ENCODE measurements at regions not wholly inside any gene's neighbourhood (a gene's known extent, or its start where the extent isn't known, plus 50 kb on each side); places are given as distances from the start of the nearest gene placed in this dataset.
A peak's percentile ranks its signal among the peaks of the same experiment; 100 is the strongest.
"Not testable (repeated sequence)": the region's sequence is repeated elsewhere in the genome, so short reads cannot be mapped to it uniquely, and the experiment has no call there.

- DNase-seq = peak; percentile 39
These were observed 121.6 kb upstream of the ZNF92 start for GRCh38 chr7:65251851-65252620.

GRCh38 chr7:65250697-65251395 lies 122.8 kb upstream of the ZNF92 start:
- no peak for DNase-seq

- no peak for DNase-seq
These were observed 123.4 kb upstream of the ZNF92 start for GRCh38 chr7:65250216-65250615.

- no peak for DNase-seq
These were observed 126.2 kb upstream of the ZNF92 start for GRCh38 chr7:65247491-65247890.

GRCh38 chr7:65239707-65240352 lies 133.8 kb upstream of the ZNF92 start:
- DNase-seq = no peak

- DNase-seq = no peak
These were observed 134.3 kb upstream of the ZNF92 start for GRCh38 chr7:65239324-65239706.

- no peak for DNase-seq
These were observed 134.9 kb upstream of the ZNF92 start for GRCh38 chr7:65238785-65239184.

- DNase-seq = no peak
These were observed 138.1 kb upstream of the ZNF92 start for GRCh38 chr7:65235586-65235985.

- DNase-seq = no peak
These were observed 140.1 kb upstream of the ZNF92 start for GRCh38 chr7:65233409-65234034.

GRCh38 chr7:65230231-65230630 lies 143.4 kb upstream of the ZNF92 start:
- no peak for DNase-seq

- DNase-seq = no peak
These were observed 148.1 kb upstream of the ZNF92 start for GRCh38 chr7:65225422-65226006.

- DNase-seq = no peak
These were observed 151.0 kb upstream of the ZNF92 start for GRCh38 chr7:65222655-65223054.

- DNase-seq = no peak
These were observed 152.0 kb upstream of the ZNF92 start for GRCh38 chr7:65221683-65222082.

- no peak for DNase-seq
These were observed 154.0 kb upstream of the ZNF92 start for GRCh38 chr7:65219623-65220022.

- peak; percentile 40 for DNase-seq
These were observed 157.2 kb upstream of the ZNF92 start for GRCh38 chr7:65216469-65216868.

- DNase-seq = not testable (repeated sequence)
These were observed 160.4 kb upstream of the ZNF92 start for GRCh38 chr7:65213260-65213659.

- not testable (repeated sequence) for DNase-seq
These were observed 174.4 kb upstream of the ZNF92 start for GRCh38 chr7:65199221-65199620.

- not testable (repeated sequence) for DNase-seq
These were observed 180.2 kb upstream of the ZNF92 start for GRCh38 chr7:65193334-65194058.

GRCh38 chr7:65177041-65177440 lies 170.6 kb upstream of the ERV3-1 start:
- DNase-seq = not testable (repeated sequence)

GRCh38 chr7:65150105-65150504 lies 143.6 kb upstream of the ERV3-1 start:
- not testable (repeated sequence) for DNase-seq

- not testable (repeated sequence) for DNase-seq
These were observed 139.8 kb upstream of the ERV3-1 start for GRCh38 chr7:65146118-65146914.

Data from activated T-cell treated with anti-CD3 and anti-CD28 coated beads, Interleukin-2, amount 50 U/mL, for 1 hour (primary cell).